Kasumi-1 (cell line): ENCODE measurements at regions not wholly inside any gene's neighbourhood (a gene's known extent, or its start where the extent isn't known, plus 50 kb on each side); places are given as distances from the start of the nearest gene placed in this dataset.
A peak's percentile ranks its signal among the peaks of the same experiment; 100 is the strongest.

ENCODE experiments used
- DNase-seq, 2 experiments: peaks; one replicate each; lab custom pipeline; 2025; lab: John Stamatoyannopoulos, UW

DNA sequence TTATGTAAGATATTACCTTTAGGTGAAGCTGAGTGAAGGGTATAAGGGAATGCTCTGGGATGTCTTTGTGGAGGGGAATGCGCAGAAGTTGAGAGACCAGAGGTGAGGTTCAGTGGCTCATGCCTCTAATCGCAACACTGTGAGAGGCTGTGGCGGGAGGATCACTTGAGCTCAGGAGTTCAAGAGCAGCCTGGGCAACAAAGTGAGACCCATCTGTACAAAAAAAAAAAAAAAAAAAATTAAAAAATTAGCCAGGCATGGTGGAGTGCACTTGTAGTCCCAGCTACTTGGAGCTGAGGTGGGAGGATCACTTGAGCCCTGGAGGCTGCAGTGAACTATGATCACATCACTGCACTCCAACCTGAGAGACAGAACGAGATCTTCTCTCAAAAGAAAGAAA, 57.3 kb upstream of the SP3 start:
- no peak for DNase-seq

DNA sequence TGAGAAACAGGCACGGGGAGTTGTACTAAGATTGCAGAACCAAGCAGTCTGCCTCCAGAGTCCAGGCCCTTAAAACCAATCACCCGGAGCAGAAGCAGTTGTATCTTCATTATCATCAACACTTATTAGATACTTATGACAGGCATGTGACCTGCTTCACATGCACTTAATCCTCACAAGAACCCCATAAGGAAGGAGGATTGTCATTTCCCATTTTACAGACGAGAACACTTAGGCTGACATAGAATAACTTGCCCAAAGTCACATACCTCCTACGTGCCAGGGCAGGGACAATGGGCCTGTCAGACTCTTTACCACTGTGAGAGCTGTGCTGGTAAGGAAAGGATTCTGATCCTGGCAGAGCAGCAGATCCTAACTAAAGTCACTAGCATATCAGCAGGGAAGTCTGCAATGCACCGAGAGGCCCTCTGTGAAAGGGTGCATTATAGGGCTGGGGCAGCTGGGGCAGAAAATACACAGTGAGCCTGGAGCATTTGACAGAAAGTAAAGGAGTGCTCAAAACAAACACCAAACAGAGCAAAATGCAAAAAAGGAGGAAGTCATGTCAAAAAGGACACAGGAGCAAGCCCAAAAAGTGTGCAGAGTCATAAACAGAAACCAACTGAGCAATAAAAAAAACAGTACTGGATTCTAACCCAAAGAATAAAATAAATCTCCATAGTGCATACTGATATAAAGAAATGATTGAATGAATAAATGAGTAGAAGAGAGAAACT, 55.9 kb upstream of the SP3 start:
- peak; percentile 15 to 38 for DNase-seq

DNA sequence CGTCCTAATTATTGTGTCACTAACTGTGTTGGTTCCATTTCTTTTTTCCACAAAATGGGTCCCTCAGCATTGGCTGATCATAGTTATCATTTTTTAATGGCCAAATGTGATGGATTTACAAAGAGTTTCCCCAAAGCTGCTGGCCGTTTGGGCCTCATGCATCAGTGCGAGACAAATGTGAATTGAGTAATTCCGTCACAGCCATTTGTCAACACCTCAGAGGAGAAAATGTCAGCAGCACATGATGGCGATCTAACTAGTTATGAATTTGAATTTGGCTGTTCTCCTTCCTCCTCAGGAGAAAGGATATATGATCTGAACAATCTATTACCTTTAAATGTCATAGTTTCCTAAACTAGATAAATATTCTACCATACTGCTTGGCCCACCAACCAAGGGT, 54.9 kb upstream of the SP3 start:
- DNase-seq, result no peak

DNA sequence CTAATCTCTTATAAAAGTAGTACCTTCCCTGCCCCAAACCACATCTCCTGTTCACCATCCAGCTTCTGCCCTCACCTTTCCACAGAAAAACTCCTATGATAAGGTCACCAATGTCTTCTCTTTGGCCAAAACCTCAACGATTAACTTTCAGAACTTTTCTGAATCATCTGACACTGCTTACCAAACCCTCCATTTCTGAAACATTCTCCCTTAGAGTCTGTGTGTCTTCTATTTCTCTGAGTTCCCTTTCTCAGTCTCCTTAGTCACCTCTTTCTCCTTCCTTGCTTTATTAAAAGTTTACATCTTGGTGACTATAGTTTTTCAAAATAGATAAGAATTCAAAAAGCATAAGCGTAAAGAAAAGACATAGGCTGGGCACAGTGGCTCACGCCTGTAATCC, 51.3 kb upstream of the SP3 start:
- DNase-seq, result no peak

DNA sequence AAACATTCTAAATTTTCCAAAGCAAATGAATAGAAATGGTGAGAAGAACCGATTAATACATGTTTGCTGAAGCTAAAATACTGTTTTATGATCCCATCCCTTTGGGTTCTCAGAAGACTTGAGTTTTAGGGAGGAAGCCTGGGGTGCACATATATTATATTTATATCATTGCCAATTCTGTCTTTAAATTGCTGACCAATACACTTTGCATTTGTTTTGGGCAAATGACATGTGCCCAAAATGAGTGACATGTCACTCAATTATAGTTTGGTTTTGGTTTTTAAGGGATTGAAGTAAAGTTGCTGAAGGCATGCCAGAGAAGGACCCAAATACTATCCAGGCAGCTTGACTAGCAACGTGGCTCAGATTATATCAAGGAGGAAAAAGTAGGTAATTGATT, 50.3 kb upstream of the SP3 start:
- no peak for DNase-seq
